Brain pericyte (primary cell): ENCODE measurements at regions not wholly inside any gene's neighbourhood (a gene's known extent, or its start where the extent isn't known, plus 50 kb on each side); places are given as distances from the start of the nearest gene placed in this dataset.
"Not testable (repeated sequence)": the region's sequence is repeated elsewhere in the genome, so short reads cannot be mapped to it uniquely, and the experiment has no call there.

Source experiments
- DNase-seq: peaks from one replicate; pipeline ENCODE4 v3.0.0-alpha.2; 2012; ENCODE audit warnings: low read depth, low spot score

- DNase-seq = no peak
These were observed 116.6 kb upstream of the KLF12 start for GRCh38 chr13:74250738-74251190.

GRCh38 chr13:74248477-74248876 is 114.3 kb upstream of the KLF12 start:
- DNase-seq = no peak

GRCh38 chr13:74246487-74246886 is 112.3 kb upstream of the KLF12 start:
- DNase-seq = peak; percentile 52

- no peak for DNase-seq
These were observed 109.7 kb upstream of the KLF12 start for GRCh38 chr13:74243637-74244526.

GRCh38 chr13:74241343-74241742 is 107.1 kb upstream of the KLF12 start:
- DNase-seq = not testable (repeated sequence)

- DNase-seq = no peak
These were observed 96.8 kb upstream of the KLF12 start for GRCh38 chr13:74230984-74231501.

- no peak for DNase-seq
These were observed 95.0 kb upstream of the KLF12 start for GRCh38 chr13:74229242-74229641.

- no peak for DNase-seq
These were observed 93.4 kb upstream of the KLF12 start for GRCh38 chr13:74227476-74228158.

GRCh38 chr13:74226791-74227475 is 92.7 kb upstream of the KLF12 start:
- DNase-seq = no peak

GRCh38 chr13:74221752-74222151 is 87.5 kb upstream of the KLF12 start:
- no peak for DNase-seq

GRCh38 chr13:74219566-74219965 is 85.4 kb upstream of the KLF12 start:
- DNase-seq = no peak

- no peak for DNase-seq
These were observed 84.1 kb upstream of the KLF12 start for GRCh38 chr13:74218291-74218690.

GRCh38 chr13:74217811-74218210 is 83.6 kb upstream of the KLF12 start:
- no peak for DNase-seq

- no peak for DNase-seq
These were observed 81.2 kb upstream of the KLF12 start for GRCh38 chr13:74215420-74215819.

GRCh38 chr13:74214321-74214720 is 80.1 kb upstream of the KLF12 start:
- no peak for DNase-seq

GRCh38 chr13:74210693-74211393 is 76.6 kb upstream of the KLF12 start:
- DNase-seq = peak; percentile 39

GRCh38 chr13:74206855-74207254 is 72.7 kb upstream of the KLF12 start:
- no peak for DNase-seq

GRCh38 chr13:74206061-74206561 is 71.9 kb upstream of the KLF12 start:
- peak; percentile 24 for DNase-seq

GRCh38 chr13:74205313-74205690 is 71.1 kb upstream of the KLF12 start:
- no peak for DNase-seq

- no peak for DNase-seq
These were observed 70.6 kb upstream of the KLF12 start for GRCh38 chr13:74204602-74205312.

- DNase-seq = peak; percentile 65
These were observed 69.4 kb upstream of the KLF12 start for GRCh38 chr13:74203576-74203975.
